HG03060 (cell line): ENCODE measurements at regions not wholly inside any gene's neighbourhood (a gene's known extent, or its start where the extent isn't known, plus 50 kb on each side); places are given as distances from the start of the nearest gene placed in this dataset.

ENCODE experiments used
- ATAC-seq: cut with Tn5 transposase; IDR thresholded peaks from one replicate; pipeline ENCODE4 v1.9.1; 2021; ENCODE audit warnings: low read depth, moderate number of reproducible peaks; ENCODE audit not compliant: unreplicated experiment

GRCh38 chr6:165925474-165926156, 242.0 kb downstream of the TBXT start:
- ATAC-seq, result no peak

- ATAC-seq, result no peak
Measured at GRCh38 chr6:165922309-165922794, 245.3 kb downstream of the TBXT start.

GRCh38 chr6:165920896-165921671, 246.6 kb downstream of the TBXT start:
- no peak for ATAC-seq

DNA sequence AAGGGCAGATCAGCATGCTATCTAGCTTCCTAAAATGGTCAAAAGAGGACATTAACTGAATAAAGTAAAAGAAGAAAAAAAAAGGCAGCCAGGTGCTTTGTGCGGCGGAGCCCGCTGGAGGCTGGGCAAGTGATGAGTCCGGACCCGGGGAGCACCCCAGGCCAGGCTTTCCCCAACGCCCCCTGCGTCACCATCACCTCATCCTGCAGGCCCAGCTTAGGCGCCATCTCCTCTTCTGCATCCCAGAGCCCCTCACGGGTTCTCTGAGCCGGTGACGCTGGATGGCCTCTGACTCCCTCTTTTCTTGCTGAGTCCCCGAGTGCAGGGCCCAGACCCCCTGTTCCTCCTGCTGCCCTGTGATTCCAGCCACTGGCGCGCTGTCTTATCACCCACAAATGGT, 250.1 kb downstream of the TBXT start:
- no peak for ATAC-seq

GRCh38 chr6:165915022-165915770, 252.2 kb upstream of the PDE10A start:
- no peak for ATAC-seq

DNA sequence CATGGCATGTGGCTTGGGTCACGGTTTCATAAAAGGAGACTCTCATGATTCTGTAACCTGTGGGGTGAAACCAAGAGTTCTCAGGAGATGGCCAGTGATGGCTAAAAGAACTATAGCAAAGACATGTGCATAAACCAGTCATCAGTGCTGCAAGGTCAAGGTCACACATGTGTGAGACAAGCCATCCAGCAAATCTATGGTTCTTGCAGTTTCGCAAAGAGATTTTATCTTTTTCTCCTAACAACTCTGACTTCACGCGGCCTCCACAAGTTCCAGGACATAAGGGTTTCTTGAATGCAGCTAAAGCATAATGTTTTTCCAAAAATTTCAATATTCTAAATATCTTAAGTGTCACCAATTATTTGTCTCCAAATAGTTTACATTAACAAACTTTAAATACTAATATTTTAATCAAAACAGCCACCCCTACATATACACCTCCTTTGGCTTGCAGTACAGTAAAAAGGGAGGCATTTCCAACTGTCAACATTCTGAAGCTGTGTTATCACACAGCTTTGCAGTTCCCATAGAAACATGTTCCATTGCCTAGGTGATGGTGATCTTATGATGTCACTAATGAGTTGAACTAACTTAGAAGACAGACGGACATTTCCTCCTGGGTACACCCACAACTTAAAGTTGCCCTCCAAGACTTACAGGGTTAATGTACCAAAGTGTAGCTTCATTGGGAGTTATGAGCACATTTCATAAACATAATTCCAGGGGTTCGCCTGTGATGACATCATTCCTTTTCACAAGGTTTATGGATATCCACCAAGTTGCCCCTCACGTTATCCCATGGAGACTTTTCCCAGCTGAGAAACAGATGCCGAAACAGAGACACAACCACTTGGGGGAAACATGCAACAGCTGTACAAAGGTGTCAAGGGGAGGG, 250.9 kb upstream of the PDE10A start:
- no peak for ATAC-seq

DNA sequence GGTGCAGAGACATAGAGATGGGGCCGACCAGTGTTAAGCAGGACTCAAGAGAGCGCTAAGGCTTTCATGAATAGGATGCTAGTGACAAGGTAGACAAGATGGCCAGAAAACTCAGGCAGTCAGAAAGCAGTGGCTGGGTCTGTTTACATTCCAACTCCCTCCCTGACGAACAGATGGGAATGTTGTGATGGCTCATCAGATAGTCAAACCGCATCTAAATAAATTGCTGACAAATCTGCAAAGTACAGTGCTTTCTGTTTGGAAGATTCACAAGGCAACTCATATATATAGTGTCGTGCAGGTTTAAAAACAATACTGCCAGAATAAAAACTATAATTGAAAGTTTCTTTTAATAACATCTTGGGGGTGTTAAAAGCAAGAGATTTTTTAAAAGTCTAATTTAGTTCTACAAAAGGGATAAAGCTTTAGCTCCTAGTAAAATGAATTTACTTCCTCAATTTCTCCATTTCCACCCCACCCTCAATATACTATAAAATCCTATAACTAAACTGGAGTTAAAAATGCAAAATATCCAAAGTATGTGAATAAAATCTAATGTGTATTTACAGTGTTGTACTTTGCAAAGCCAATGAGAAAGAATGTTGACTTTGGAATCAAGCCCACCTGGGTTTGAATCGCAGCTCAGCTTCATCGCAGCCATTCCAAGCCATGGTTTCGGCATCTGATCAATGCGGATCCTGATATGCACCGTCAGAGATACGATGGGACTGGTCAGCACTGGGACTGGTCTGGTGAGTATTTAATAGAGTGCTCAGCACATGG, 247.3 kb upstream of the PDE10A start:
- no peak for ATAC-seq

DNA sequence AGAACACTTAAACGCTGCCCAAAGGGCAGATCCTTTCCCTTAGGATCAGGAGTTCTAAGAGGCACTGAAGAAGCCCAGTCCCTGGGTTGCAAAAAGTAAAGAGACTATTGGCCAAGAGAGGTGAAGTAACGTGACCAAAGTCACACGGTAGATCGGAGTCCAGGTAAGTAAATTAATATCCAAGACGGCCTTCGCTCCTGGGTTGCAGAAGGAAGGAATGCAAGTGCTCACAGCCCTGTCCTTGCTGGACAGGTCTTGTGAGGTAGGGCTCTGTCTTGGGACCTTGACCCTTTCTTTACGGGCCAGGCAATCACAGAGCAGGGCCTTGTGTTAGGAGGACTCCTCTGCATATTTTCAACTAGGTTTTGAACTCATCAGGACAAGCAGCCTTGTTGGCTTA, 243.7 kb upstream of the PDE10A start:
- no peak for ATAC-seq

GRCh38 chr6:165905744-165906143, 242.7 kb upstream of the PDE10A start:
- ATAC-seq, result no peak

DNA sequence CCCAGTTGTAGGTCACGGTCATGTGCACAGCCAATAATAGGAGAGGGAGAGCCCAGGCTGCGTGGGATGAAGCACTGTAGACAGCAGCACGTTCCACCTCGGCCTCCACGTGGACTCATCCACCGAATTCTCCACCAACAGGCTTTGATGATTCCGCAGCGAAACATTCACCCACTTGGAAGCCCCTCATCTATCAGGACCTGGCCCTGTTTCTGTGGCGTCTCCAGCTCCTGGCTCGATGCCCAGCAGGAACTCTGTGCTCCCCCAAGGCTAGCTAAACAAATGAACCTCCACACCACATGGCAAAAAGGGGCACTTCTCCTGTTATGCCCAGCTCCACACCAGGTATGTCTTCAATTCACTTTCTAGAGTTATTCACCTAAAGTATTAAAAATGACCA, 237.9 kb upstream of the PDE10A start:
- no peak for ATAC-seq

- no peak for ATAC-seq
Measured at GRCh38 chr6:165899611-165900010, 236.6 kb upstream of the PDE10A start.

- no peak for ATAC-seq
Measured at GRCh38 chr6:165895421-165896165, 232.6 kb upstream of the PDE10A start.

DNA sequence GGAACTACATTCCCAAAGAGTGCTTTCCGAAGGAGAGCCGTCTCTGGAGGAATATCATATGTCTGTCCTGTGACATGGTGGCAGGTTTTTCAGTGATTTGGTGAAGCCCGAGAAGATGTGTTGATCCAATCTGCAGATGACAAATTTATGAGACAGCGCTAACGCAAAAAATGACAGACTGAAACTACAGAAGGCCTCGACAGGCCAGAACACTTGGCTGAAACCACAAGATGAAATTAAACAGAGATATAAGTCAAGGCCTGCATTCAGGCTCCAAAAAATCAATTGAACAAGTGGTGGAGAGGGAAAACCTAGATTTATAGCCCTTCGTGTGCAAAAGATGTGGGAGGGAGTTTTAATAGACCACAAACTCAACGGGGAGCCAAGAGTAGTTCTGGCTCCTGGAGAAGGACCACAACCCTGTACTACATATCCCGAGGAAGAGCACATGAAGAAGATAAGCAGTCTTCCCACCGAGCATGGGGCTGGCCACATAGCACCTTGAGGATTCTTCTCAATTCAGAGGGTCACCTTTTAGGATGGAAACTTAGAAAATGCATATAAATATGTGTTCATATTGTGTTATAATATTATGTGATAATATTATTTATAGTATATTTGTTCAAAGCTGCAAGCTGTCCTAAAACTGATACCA, 231.3 kb upstream of the PDE10A start:
- ATAC-seq, result no peak

- ATAC-seq, result no peak
Measured at GRCh38 chr6:165893431-165893830, 230.4 kb upstream of the PDE10A start.

- ATAC-seq, result no peak
Measured at GRCh38 chr6:165891320-165891719, 228.3 kb upstream of the PDE10A start.

DNA sequence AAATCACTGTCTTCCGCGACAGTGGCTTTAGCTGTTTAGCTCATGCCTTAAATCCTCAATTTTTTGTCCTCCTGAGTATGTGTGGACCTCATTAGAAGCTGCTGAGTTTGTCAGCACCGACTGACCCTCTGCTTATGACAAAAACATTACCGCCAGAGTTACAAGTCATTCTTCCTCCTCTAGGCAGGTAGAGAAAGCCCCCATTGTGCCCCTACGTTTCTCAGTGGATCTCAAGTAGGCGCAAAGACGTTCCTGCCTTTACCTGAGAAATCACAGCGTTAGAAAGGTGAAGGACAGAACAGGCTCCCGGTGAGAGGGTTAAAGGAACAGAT, 227.3 kb upstream of the PDE10A start:
- ATAC-seq, result no peak

DNA sequence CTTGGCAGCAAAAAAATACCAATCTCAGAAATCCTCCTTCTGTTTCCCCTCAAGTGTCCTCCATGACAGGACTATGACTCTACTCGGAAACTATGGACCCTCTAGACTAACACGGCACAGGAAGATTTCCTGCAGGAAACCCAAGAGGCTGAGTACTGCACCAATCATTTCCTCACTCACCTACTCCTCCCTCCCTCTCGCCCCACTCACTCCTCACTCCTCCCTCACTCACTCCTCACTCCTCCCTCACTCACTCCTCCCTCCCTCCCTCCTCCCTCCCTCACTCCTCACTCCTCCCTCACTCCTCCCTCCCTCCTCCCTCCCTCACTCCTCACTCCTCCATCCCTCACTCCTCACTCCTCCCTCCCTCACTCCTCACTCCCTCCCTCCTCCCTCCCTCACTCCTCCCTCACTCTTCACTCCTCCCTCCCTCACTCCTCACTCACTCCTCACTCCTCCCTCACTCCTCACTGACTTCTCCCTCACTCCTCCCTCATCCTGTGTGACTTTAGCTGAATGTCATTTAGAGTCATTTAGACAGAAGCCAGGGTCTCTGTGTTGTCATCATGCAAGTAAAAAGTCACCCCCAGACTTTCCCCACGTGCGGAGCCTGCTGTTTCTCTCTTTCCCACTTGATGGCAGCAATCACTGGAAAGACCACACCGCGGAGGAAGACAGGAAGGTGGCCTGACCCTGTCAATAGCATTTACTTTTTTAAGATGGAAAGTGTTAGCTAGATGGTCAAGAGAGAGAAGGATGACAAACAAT, 226.8 kb upstream of the PDE10A start:
- no peak for ATAC-seq

DNA sequence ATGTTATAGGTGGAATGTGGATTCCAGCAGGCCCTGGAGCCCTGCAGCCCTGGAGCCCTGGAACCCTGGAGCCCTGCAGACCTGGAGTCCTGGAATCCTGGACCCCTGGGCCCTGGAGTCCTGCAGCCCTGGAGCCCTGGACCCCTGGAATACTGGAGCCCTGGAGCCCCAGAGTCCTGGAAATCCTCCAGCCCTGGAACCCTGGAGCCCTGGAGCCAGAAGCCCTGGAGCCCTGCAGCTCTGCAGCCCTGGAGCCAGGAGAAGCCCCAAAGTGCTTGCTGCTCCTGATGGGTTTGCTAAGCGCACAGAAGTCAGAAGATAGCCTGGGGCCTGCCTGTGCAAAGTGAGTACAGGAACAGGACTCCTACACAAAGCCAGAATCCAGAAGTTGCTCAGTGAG, 223.1 kb upstream of the PDE10A start:
- ATAC-seq, result no peak
